ENCODE measurements at regions not wholly inside any gene's neighbourhood (a gene's known extent, or its start where the extent isn't known, plus 50 kb on each side); places are given as distances from the start of the nearest gene placed in this dataset.

DNA sequence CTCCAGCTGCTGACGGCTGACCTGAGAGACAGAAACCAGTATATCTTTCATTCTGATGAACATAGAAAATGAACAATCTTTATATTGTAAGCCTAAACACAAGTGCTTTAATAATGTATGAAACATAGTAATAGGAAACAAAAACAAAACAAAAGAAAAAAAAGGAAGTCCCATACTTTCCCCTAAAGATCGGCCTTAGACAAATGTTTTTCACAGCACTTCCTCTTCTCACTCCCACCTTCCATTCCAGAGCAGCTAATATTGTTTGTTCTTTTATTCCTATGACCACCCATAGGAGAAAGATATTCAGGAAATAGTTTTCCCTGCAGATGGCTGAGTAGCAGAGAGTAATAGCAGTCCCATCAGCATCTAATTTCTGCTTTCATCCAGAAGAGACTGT lies 194.4 kb upstream of the SLC27A6 start:
- in situ Hi-C loops (cut with MboI) = no loop called here
- Histone ChIP-seq H3K4me2 (ENCODE audit: unreplicated experiment) (no peak overlapping the region), H3K9ac (no peak overlapping the region), H3K27me3 (replicated peaks; ENCODE audit: insufficient read depth) (no peaks in the 10 kb centered on the region), H3F3A (ENCODE audit: insufficient read depth) (no peaks in the 10 kb centered on the region), H3K9me3 (ENCODE audit: low read depth) (no peaks in the 10 kb centered on the region), H3K4me3 (no peak overlapping the region), H3K79me2 (ENCODE audit: insufficient read depth) (no peaks in the 10 kb centered on the region), H4K20me1 (ENCODE audit: insufficient read depth) (no peaks in the 10 kb centered on the region), H2AFZ (no peak overlapping the region), H3K9me2 (ENCODE audit: insufficient read depth) (no peaks in the 10 kb centered on the region), H3K27ac (no peak overlapping the region), H3K4me1 (ENCODE audit: insufficient read depth) (no peaks in the 10 kb centered on the region), H3K36me3 (ENCODE audit: low read depth) (no peaks in the 10 kb centered on the region)
- TF ChIP-seq EZH2 (IDR thresholded peaks at IDR 0.05; ENCODE audit: insufficient read depth, poor library complexity, severe bottlenecking) (no peak), EZH2phosphoT487 (IDR thresholded peaks at IDR 0.05; ENCODE audit: insufficient read depth, low read depth) (no peak)
- 37 to 58% methylated on average over 2 of the region's 2 CpGs for WGBS, 2 experiments (ENCODE audit: low coverage in 1 of 2, low lambda C conversion rate in 2 of 2, missing lambda C conversion rate in 2 of 2)
- no peak for DNase-seq

DNA sequence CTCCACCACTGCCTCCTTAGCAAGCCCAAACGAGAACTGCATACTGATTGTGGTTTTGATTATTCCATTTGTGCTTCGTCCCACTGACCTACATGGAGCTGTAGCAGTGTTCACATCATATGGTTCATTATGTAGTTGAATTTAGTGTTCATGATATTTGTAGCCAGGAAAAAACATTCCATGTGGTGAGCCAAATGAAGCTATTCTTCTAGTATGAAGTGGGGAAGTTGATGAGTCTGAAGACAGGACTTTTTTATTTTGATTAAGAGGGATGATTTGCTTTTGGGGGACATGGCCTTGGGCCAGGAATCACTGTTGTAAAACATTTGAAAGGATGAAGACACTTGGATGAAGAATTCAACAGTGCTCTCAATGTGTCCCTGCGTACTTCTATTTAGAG lies 192.9 kb upstream of the SLC27A6 start:
- Histone ChIP-seq H4K20me1 (ENCODE audit: insufficient read depth) (no peaks in the 10 kb centered on the region), H3K4me1 (ENCODE audit: insufficient read depth) (no peaks in the 10 kb centered on the region), H3K36me3 (ENCODE audit: low read depth) (no peaks in the 10 kb centered on the region), H3K4me3 (no peak overlapping the region), H2AFZ (no peak overlapping the region), H3K27ac (no peak overlapping the region), H3K27me3 (replicated peaks; ENCODE audit: insufficient read depth) (no peaks in the 10 kb centered on the region), H3K9ac (no peak overlapping the region), H3K4me2 (ENCODE audit: unreplicated experiment) (no peak overlapping the region), H3K9me2 (ENCODE audit: insufficient read depth) (no peaks in the 10 kb centered on the region), H3K79me2 (ENCODE audit: insufficient read depth) (no peaks in the 10 kb centered on the region), H3K9me3 (ENCODE audit: low read depth) (no peaks in the 10 kb centered on the region), H3F3A (ENCODE audit: insufficient read depth) (no peaks in the 10 kb centered on the region)
- TF ChIP-seq EZH2phosphoT487 (IDR thresholded peaks at IDR 0.05; ENCODE audit: insufficient read depth, low read depth) = no peak
- TF ChIP-seq EZH2 (IDR thresholded peaks at IDR 0.05; ENCODE audit: insufficient read depth, poor library complexity, severe bottlenecking) = no peak
- in situ Hi-C loops (cut with MboI) = no loop called here
- 8 to 9% methylated on average over 3 of the region's 3 CpGs for WGBS, 2 experiments (ENCODE audit: low coverage in 1 of 2, low lambda C conversion rate in 2 of 2, missing lambda C conversion rate in 2 of 2)
- DNase-seq = no peak

DNA sequence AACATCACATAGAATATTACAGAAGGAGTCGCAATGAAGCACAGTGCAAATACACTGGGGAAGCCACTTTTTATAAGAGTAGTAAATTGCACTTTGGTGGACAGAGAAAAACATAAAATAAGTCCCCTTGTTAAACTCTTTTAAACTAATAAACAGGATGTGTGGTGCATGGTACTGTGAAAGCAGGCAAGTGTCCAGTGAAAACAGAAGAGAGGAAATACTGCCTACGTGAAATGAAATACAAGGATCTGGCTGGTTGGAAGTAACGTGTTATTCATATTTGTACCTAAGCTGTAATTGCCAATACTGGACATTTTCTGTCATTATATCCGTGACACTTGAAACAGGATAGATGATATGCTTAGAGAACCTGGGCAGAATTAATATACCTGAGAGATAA lies 191.9 kb upstream of the SLC27A6 start:
- Histone ChIP-seq H3K4me3 (no peak overlapping the region), H3F3A (ENCODE audit: insufficient read depth) (no peaks in the 10 kb centered on the region), H3K27me3 (replicated peaks; ENCODE audit: insufficient read depth) (no peaks in the 10 kb centered on the region), H3K9me3 (ENCODE audit: low read depth) (no peaks in the 10 kb centered on the region), H3K4me1 (ENCODE audit: insufficient read depth) (no peaks in the 10 kb centered on the region), H3K9ac (no peak overlapping the region), H2AFZ (no peak overlapping the region), H4K20me1 (ENCODE audit: insufficient read depth) (no peaks in the 10 kb centered on the region), H3K9me2 (ENCODE audit: insufficient read depth) (no peaks in the 10 kb centered on the region), H3K4me2 (ENCODE audit: unreplicated experiment) (no peak overlapping the region), H3K27ac (no peak overlapping the region), H3K36me3 (ENCODE audit: low read depth) (no peaks in the 10 kb centered on the region), H3K79me2 (ENCODE audit: insufficient read depth) (no peaks in the 10 kb centered on the region)
- no peak for TF ChIP-seq EZH2phosphoT487 (IDR thresholded peaks at IDR 0.05; ENCODE audit: insufficient read depth, low read depth)
- TF ChIP-seq EZH2 (IDR thresholded peaks at IDR 0.05; ENCODE audit: insufficient read depth, poor library complexity, severe bottlenecking) = no peak
- no peak for DNase-seq
- 32 to 47% methylated on average over 4 of the region's 4 CpGs for WGBS, 2 experiments (ENCODE audit: low coverage in 1 of 2, low lambda C conversion rate in 2 of 2, missing lambda C conversion rate in 2 of 2)
- in situ Hi-C loops (cut with MboI) = no loop called here

DNA sequence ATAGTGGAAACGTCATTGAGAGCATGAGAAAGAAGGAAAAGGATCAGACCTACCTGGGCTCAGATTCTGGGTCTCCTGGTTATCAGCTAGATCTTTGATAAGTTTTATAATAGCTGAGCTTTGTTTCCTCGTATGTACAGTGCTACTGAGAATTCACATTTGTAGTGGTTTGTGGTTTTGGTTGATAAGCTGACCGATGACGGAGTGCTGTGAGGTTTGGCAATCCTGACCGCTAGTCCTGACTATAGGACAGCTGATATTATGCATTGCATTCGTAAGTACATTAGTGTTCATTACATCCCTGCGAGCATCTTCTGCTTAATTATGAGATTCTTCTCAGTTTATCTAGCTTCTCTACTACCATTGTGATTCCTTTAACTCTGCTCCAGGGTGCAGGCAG lies 190.7 kb upstream of the SLC27A6 start:
- Histone ChIP-seq H4K20me1 (ENCODE audit: insufficient read depth) (no peaks in the 10 kb centered on the region), H3K79me2 (ENCODE audit: insufficient read depth) (no peaks in the 10 kb centered on the region), H3K9me3 (ENCODE audit: low read depth) (no peaks in the 10 kb centered on the region), H3F3A (ENCODE audit: insufficient read depth) (no peaks in the 10 kb centered on the region), H3K9me2 (ENCODE audit: insufficient read depth) (no peaks in the 10 kb centered on the region), H3K27me3 (replicated peaks; ENCODE audit: insufficient read depth) (no peaks in the 10 kb centered on the region), H2AFZ (no peak overlapping the region), H3K4me1 (ENCODE audit: insufficient read depth) (no peaks in the 10 kb centered on the region), H3K27ac (no peak overlapping the region), H3K4me3 (no peak overlapping the region), H3K4me2 (ENCODE audit: unreplicated experiment) (no peak overlapping the region), H3K36me3 (ENCODE audit: low read depth) (no peaks in the 10 kb centered on the region), H3K9ac (no peak overlapping the region)
- in situ Hi-C loops (cut with MboI) = no loop called here
- WGBS, 2 experiments (ENCODE audit: low coverage in 1 of 2, low lambda C conversion rate in 2 of 2, missing lambda C conversion rate in 2 of 2) = 40 to 45% methylated on average over 7 of the region's 7 CpGs
- no peak for DNase-seq
- TF ChIP-seq EZH2 (IDR thresholded peaks at IDR 0.05; ENCODE audit: insufficient read depth, poor library complexity, severe bottlenecking) (no peak), EZH2phosphoT487 (IDR thresholded peaks at IDR 0.05; ENCODE audit: insufficient read depth, low read depth) (no peak)

DNA sequence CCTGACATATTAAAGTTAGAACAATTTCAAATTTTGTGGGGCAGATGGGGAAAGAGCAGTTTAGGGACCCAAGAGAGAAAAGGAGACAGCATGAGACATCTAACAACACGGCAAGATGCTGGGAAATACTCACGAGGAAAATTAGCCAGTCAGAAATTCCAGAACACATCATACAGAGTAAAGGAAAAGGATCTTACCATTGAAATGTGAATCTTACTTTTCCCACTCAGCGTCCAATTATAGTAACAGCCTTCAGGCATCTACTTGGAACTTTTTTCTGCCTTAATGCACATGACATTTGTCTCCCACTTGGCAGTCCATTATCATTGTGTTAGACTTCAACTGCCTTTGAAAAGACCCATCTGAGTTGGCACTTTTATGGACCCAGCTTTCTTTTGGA lies 189.7 kb upstream of the SLC27A6 start:
- Histone ChIP-seq H3K9ac (no peak overlapping the region), H3K4me1 (ENCODE audit: insufficient read depth) (no peaks in the 10 kb centered on the region), H4K20me1 (ENCODE audit: insufficient read depth) (no peaks in the 10 kb centered on the region), H3K36me3 (ENCODE audit: low read depth) (no peaks in the 10 kb centered on the region), H3K9me3 (ENCODE audit: low read depth) (no peaks in the 10 kb centered on the region), H3K9me2 (ENCODE audit: insufficient read depth) (no peaks in the 10 kb centered on the region), H3K4me3 (no peak overlapping the region), H2AFZ (no peak overlapping the region), H3F3A (ENCODE audit: insufficient read depth) (no peaks in the 10 kb centered on the region), H3K27me3 (replicated peaks; ENCODE audit: insufficient read depth) (no peaks in the 10 kb centered on the region), H3K27ac (no peak overlapping the region), H3K79me2 (ENCODE audit: insufficient read depth) (no peaks in the 10 kb centered on the region), H3K4me2 (ENCODE audit: unreplicated experiment) (no peak overlapping the region)
- no peak for DNase-seq
- in situ Hi-C loops (cut with MboI) = no loop called here
- TF ChIP-seq EZH2phosphoT487 (IDR thresholded peaks at IDR 0.05; ENCODE audit: insufficient read depth, low read depth) (no peak), EZH2 (IDR thresholded peaks at IDR 0.05; ENCODE audit: insufficient read depth, poor library complexity, severe bottlenecking) (no peak)
- WGBS, 2 experiments (ENCODE audit: low coverage in 1 of 2, low lambda C conversion rate in 2 of 2, missing lambda C conversion rate in 2 of 2) = 24 to 30% methylated on average over 3 of the region's 3 CpGs
